MM.1S (cell line): ENCODE measurements at regions not wholly inside any gene's neighbourhood (a gene's known extent, or its start where the extent isn't known, plus 50 kb on each side); places are given as distances from the start of the nearest gene placed in this dataset.

Experiments used
- CTCF ChIP-seq: fragments of 300-600 bp; sonication (generic); IDR thresholded peaks from 2 replicates; pipeline ENCODE4 v1.5.1; 2016; ENCODE audit warnings: antibody characterized with exemption, low read length, mixed read lengths
- EZH2 ChIP-seq: fragments of 300-600 bp; sonication (generic); optimal IDR thresholded peaks from 2 replicates; pipeline ENCODE3; 2017; ENCODE audit warnings: low read depth, mild to moderate bottlenecking, antibody characterized with exemption, low read length, mixed read lengths
- EZH2phosphoT487 ChIP-seq: fragments of 300-600 bp; sonication (generic); IDR thresholded peaks from 2 replicates; pipeline ENCODE4 v1.6.1; 2018; ENCODE audit warnings: antibody characterized with exemption, low read length

GRCh38 chr10:125401462-125401861 is 241.1 kb upstream of the CTBP2 start:
- TF ChIP-seq CTCF (no peak), EZH2 (no peak), EZH2phosphoT487 (no peak)
